Right lobe of liver (tissue), 4 donors: ENCODE measurements at regions not wholly inside any gene's neighbourhood (a gene's known extent, or its start where the extent isn't known, plus 50 kb on each side); places are given as distances from the start of the nearest gene placed in this dataset.

Experiments
- POLR2A ChIP-seq: fragments of 450-650 bp; IDR thresholded peaks from one replicate; pipeline ENCODE4 v1.6.1; 2017; ENCODE audit warnings: antibody characterized with exemption, mild to moderate bottlenecking
- TF ChIP-seq, protein P1 (sequence below), 4 donors: fragments of 200-600 bp in 3 of 4; fragments of 450-650 bp in 1 of 4; IDR thresholded peaks; one replicate each; pipeline versions ENCODE4 v1.5.1 to v1.8.0; 2016 to 2022; ENCODE audit warnings: antibody characterized with exemption in 4 of 4, mild to moderate bottlenecking in 2 of 4
- donor health status: DM: no; HTN: no; CAD: no.
- donor health status: DM: no; HTN: no; CAD: no.
- donor health status: DM: no; HTN: yes; CAD: no.

DNA sequence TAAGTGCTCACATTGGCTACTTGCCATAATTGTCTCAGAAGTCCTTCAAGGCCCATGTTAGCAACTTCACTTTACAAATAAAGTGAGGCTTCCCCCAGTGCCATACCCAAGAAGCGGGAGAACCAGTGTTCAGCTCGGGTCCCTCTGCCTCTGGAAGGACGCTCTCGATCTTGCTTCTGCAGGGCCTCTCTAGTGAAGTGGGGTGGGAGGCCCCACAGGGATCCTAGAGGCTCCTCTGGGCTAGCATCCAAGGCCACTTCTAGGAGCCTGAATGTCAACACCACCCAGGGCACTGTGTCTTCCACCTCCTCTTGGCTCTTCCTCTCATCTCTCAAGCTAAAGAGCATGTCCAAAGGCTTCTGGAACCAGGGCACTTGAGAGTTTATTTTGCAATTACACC lies 282.5 kb downstream of the GADD45G start:
- TF ChIP-seq, protein P1, sequence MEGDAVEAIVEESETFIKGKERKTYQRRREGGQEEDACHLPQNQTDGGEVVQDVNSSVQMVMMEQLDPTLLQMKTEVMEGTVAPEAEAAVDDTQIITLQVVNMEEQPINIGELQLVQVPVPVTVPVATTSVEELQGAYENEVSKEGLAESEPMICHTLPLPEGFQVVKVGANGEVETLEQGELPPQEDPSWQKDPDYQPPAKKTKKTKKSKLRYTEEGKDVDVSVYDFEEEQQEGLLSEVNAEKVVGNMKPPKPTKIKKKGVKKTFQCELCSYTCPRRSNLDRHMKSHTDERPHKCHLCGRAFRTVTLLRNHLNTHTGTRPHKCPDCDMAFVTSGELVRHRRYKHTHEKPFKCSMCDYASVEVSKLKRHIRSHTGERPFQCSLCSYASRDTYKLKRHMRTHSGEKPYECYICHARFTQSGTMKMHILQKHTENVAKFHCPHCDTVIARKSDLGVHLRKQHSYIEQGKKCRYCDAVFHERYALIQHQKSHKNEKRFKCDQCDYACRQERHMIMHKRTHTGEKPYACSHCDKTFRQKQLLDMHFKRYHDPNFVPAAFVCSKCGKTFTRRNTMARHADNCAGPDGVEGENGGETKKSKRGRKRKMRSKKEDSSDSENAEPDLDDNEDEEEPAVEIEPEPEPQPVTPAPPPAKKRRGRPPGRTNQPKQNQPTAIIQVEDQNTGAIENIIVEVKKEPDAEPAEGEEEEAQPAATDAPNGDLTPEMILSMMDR (IDR thresholded peaks at IDR 0.05) = no peak
- no peak for TF ChIP-seq POLR2A
